HG03103 (cell line): ENCODE measurements at regions not wholly inside any gene's neighbourhood (a gene's known extent, or its start where the extent isn't known, plus 50 kb on each side); places are given as distances from the start of the nearest gene placed in this dataset.

ENCODE experiments used
- ATAC-seq: cut with Tn5 transposase; IDR thresholded peaks from one replicate; pipeline ENCODE4 v1.9.1; 2021; ENCODE audit warnings: low read depth; ENCODE audit not compliant: unreplicated experiment

DNA sequence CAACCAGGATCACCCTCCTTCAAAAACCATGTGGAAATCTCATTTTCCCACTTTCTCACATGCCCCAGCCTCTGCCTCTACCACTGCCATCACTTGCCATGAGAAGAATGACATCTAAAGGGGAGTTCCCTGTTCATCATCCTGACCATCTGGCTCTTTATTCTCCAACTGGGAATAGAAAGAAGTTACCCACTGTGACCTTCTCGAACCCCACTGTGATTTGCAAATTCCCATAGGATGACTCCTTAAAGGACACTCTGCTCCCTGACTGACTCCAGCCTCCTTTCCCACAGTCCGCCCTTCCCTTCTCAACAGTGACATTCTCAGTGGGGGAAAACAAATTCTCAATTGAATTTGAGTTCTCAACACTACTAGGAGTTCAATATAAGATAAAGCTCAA is 440.5 kb downstream of the NR2F2 start:
- ATAC-seq = no peak

DNA sequence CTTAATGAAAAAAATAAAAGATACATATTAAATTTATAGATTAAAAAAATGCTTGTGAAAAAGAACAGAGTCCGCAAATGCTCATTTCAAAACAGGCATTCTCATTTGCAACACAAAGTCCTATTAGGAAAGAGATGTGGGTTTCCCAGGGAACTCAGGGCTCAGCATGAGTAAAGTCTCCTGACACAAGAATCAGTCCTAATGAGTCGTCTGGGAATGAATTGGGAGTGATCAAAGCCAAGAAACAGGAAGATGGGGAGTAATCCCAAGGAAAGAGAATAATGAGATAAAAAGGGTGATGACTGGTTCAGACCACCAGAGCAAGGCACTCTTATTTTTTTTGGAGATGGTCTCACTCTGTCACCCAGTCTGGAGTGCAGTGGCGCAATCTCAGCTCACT is 443.7 kb downstream of the NR2F2 start:
- no peak for ATAC-seq

DNA sequence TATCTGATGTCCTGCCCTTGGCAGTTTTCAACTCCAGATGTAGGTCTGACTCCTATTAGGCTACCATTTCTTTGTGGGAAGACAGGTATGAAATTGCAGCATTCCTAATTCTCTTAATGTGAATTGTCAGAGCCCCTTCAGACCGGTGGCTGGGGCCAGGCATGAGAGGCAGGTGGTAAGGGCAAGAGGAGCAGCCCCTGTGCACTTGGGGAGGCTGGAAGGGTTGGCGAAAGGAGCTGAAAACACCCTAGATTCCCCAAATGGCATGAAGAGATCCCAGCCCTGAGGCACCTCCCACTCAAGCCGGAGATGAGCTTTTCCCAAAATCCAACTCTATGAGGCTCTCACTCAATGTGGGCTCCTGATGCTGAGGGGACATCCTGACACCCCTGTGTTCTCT is 453.2 kb downstream of the NR2F2 start:
- no peak for ATAC-seq

DNA sequence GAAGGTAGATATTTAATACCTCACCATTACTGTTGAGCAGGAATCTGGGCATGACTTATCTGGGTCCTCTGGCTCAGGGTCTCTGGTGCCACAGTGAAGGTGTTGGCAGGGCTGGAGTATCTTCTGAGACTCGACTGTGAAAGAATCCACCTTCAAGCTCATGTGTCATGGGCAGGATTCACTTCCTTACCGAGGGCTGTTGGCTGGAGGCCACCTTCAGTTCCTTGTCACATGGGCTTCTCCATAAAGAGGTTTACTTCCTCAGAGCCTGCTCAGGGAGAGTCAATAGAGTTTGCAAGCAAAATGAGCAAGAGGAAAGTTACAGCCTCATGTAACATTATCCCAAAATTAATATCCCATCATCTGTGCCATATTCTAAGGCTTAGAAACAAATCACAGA is 459.5 kb downstream of the NR2F2 start:
- ATAC-seq = no peak

DNA sequence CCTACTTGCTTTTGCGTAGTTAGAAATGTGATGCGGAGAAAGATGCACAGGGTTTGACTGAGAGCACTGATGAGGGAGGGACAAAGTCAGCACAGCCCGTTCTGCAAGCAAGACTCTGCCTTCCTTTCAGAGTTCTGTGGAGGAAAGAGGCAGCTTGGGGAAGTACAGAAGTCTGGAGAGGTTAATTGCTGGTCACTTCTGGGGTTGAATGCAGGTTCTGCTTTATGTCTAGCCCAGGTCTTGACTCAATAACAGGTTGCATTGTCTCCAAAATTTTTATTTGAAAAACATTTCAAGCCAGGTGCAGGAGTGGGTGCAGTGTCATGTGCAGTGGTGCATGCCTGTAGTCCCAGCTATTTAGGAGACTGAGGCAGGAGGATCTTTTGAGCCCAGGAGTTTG is 461.7 kb downstream of the NR2F2 start:
- ATAC-seq = no peak

DNA sequence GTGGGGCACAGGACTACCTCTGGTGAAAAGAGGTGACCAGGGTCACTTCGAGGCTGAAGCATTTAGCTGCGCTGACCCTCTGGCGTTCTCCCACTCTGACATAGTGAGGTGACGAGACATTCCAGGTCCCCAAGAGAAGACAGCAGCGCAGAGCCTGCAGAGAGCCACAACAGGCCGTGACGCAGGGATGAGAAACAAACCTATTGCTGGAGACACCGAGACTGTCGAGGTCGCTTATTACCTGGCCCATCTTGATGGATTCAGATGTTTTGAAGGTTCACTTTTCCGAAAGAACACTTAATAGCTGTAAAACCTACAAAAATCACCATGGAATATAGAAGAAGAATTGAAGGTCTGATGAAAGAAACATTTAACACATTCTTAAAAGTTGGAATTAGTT is 466.3 kb downstream of the NR2F2 start:
- ATAC-seq = no peak

DNA sequence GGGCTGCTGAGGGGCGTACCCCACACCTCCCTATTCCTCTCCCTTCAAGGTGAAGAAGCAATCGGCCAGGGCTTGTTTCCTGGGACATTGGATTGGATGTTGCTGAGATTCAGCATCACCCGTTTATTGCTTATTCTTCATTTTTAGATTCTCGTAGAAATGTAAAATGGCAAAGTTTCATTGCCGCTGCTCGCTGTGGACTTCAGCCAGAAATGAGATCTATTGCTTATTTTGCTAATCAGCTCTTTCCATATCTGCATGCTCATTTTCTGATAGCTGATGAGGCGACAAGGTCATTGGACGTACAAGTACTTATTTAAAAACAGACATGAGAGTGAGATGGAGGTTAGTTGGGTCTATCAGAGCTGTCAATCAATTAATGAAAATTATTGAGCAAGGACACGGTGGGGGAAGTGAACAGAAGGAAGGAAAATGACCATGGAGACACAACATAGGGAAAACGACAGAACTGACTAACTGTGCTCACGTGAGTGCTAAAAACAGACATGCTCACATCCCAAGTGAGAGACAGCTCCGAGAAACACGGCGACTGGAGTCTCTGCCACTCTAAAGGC is 471.2 kb downstream of the NR2F2 start:
- ATAC-seq = no peak

DNA sequence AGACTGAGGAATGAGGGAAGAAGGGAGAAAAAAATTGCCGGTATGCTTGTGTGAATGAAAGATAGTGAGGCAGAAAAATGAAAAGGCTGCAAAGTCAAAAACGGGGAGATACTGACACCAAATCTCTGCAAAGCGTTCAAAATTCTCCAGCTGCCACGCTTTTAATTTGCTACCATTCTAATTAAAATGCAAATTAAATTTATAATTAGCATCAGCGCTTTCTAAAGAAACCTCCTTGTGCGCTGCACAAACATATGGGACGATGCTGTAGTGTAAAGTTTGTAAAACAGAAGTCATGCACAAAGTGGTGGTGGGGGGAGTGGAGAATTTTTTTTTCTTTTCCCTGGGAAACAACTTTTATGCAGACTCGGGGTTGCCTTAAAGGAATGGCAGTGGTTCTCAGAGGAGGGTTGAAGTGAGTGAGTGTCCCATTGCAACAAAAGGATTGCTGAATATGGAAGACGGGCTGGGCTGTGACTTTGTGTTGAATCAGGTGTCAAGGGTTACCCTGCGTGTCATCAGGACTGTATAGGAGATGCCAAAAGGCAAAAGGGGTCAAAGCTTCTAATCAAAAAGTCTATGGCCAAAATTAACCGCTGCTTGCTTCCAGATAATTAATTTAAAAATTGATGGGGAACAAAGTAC is 472.2 kb downstream of the NR2F2 start:
- no peak for ATAC-seq

DNA sequence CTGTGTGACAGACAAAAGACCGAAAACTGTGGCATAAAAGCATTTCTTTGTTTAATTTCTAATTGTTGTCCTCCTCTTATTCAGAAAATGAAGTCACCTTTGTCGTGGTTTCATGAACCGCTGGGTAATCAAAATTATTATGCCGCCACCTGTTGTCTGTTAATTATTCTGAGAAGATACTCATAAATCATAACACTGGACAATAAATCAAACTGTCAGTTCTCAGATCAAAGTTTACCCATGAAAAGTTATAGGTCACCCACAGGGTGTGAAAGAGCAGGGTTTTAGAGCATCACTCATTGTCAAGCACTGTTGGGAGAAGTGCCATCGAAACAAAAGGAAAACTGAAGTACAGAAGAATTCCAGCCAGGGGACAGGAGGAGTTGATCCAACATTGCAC is 474.3 kb downstream of the NR2F2 start:
- ATAC-seq = no peak

DNA sequence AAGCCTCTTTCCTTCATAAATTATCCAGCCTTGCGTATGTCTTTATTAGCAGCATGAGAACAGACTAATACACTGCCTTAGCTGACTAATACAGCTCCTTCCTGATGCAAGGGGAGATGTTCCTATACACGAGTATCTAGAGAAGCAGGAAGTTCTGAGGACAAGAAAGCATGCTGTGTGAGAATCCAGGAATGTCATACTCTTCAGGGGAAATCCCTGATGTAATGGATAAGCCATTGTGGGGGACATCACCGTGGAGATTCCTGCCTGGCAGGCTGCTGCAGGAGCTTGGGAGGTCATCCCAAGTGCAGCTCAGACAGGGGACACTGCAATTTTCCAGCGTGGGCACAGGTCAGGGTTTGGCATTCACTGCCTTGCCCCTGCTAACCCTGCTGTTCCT is 476.9 kb downstream of the NR2F2 start:
- no peak for ATAC-seq

DNA sequence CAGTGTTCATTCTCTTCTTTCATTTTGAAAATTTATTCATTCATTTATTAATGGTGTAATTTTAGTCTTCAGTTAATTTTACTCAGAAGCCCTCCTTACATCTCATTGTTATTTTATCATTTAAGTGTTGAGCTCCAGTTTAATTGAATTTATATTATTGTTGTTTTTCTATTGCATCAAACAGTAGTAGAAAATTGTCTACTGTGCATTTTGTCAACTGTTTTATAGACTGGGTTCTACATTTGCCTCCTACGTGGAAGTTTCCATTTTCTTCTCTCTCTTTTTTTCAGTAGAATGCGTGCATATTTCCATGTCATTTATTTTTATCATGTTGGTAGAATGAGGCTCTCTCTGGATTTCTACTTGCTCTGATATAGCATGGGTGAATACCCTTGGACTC is 487.4 kb downstream of the NR2F2 start:
- no peak for ATAC-seq

DNA sequence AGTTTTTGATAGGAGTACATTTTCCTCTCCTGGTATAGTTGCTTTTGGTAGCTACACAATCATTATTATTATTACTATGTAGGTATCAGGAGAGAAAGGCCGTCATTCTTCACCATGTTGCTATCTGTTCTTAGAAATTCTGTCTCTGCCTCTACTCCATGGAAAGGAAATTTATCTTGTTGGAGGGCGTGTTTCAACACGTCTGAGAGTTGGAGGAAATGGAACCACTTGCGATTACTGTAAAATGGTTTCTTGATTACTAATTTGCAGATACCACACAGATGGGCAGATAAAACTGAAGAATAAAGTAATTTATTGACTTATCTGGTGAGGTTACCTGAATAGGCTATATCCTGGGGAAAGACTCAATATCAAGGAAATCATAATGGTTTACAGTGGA is 488.4 kb downstream of the NR2F2 start:
- no peak for ATAC-seq

DNA sequence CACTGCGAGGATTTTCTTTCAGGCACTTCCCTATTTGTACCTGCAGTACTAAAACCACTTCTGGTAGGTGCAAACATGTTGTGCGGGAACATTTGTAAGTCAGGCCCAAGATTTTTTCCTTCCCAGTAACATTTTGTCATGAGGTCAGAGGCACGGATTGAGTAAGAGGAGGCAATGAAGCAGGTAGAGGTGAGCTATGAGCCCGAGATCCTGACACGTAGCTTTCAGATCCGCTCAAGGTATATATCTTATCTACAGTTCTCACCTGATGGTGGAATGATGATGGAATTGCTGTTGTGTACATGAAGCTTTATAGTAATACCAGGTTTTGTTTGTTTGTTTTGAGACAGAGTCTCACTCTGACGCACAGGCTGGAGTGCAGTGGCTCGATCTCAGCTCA is 497.5 kb downstream of the NR2F2 start:
- no peak for ATAC-seq

DNA sequence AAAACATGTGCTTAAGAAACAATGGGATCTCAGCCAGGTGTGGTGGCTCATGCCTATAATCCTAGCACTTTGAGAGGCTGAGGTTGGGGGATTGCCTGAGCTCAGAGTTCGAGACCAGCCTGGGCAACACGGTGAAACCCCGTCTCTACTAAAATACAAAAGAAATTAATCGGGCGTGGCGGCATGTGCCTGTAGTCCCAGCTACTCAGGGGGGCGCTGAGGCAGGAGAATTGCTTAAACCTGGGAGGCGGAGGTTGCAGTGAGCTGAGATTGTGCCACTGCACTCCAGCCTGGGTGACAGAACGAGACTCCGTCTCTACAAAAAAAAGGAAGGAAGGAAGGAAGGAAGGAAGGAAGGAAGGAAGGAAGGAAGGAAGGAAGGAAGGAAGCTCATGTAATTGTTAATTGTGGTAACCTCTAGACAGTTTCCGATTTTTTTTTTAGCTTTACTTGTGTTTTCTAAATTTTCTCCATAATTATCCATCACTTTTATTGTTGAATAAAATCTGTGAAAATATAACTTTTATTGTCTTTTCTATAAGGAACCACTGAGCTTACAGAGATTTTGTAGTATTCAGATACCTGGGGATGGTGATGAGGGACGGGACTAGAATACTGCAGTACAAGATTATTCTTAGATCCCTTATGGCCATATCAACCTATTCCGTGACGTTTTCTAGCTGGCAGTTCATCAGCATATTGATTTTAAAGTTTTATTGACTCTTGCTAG is 506.9 kb downstream of the NR2F2 start:
- ATAC-seq = no peak

DNA sequence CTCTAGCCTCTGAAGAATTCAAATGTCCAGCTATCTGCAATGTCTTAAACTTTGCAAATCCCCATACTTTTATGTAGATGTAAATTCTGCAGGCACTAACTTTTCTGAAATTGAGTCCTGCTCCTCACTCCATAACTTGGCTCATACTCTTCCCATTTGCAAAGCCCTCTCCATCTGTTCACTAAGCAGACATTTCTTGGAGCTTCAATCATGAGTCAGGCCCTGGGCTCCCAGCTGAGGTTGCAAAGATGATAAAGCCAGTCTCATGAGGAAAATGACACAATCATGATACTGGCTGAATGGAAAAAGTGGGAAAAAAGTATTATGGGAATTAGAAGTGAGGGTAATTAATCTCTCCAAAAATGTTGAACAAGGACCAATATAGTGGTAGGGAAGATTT is 507.6 kb downstream of the NR2F2 start:
- ATAC-seq = no peak

DNA sequence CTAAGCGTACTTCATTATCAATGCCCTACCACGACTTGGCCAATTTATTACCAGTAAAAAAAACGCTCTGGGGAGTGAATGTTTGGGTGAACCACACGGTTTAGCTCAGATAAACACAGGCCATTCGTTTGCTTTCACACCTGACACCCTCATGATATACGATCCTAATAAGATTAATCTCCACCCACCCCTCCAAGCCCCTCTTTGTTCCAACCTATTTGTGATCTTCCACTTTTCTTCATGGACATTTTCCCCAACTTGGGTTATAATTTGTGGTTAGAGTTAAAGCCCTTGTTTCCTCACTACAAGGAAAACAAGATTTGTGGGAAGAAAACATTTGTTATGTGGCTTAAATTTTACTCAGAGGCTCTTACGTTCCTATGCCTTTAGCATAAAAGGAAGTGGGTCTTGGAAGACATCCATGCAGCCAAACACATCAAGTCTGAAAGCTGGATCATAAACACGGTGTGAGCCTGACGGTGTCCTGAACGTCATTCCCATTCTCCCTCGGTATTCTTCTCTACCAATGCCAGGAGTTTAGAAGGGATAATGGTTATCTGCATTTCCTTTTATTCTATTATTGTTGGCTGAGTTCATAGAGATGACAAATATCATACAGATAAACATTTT is 518.9 kb downstream of the NR2F2 start:
- ATAC-seq = no peak

DNA sequence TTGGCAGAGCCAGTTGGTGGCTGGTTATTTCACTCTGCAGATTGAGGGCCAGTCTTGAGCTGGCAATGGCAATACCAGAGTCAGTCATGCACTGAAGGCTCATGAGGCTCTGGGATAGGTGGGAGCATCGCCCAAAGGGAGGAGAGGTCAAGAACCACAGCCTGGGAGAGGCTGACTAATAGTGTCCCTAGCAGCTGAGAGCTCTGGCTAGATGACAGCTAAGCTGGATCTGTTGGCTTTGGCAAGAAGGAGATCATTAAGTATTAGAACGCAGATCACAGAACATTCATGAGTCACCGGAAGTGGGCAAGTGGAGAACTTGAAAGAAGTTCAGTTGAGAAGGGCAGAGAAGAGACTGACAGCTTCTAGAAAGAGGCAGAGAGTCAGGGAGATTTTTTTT is 521.1 kb downstream of the NR2F2 start:
- ATAC-seq = no peak

DNA sequence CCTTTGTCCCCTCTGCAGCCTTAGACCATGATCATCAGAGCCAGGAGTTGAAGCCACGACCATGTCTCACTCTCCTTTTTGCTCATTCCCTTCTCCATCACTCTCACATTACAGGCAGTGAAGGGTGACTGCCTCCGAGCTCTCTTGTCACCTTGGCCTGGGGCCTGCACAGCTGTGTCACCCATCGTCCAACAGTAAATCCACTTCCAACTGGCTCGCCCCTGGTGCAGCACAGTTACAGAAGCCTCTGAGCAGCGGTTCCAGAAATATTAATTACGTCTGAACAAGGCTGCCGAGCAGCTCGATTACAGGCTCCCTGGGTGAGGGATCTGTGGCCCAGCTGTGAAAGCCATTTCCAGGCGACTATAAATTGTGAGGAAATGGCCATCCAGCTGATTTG is 528.2 kb downstream of the NR2F2 start:
- no peak for ATAC-seq

DNA sequence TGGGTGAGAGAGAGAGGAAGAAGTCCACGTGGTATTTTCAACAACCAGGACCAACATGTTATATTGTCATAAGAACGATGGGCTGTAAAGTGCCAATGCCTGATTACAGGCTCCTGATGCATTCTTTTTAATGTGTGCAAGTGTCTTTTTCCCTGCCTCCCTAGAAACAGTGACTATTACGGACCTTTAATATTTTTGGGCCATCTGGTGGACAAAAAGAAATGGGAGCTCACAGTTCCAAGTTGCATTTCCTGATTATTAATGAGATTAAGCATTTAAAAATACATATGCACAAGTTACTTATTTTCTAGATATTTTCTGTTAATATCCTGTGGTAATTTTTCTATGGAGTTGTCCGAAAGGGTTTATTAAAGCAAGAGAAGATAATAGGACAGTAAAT is 530.2 kb downstream of the NR2F2 start:
- no peak for ATAC-seq

DNA sequence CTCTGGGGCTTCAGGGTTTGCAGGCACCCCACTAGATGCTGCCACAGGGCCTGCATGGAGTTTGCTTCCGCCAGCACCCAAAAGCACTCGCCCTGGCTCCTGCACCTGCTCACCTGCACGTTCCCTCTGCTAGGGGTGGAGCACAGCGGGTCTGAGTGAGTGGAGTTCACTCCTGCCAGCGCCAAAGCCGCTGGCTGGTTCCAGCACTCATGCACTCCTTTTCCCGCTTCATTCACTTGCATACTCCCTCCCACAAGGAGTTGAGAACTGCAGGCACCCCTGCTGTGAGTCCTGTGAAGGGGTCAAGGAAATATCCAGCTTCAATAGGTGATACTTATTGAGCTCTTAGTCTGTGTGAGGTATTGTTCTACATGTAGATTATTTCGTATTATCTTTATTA is 537.5 kb downstream of the NR2F2 start:
- ATAC-seq = no peak

DNA sequence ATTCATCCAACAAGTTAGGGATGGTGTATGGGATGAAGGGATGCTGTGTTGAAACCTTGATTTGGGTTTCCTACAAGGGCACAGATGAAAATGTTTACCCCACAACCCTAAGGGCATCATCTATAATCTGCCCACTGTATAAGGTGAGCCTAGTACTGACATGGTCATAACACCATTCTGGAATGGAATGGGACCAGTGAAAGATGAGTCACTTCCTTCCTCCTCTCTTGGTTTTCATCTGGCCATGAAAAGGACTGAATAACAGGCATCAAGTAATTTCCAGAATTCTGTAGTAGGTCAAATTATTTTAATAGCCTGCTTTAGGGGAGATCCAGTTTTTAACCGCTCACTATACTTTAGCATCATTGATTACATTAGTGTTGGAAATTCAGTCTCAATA is 538.6 kb downstream of the NR2F2 start:
- no peak for ATAC-seq

DNA sequence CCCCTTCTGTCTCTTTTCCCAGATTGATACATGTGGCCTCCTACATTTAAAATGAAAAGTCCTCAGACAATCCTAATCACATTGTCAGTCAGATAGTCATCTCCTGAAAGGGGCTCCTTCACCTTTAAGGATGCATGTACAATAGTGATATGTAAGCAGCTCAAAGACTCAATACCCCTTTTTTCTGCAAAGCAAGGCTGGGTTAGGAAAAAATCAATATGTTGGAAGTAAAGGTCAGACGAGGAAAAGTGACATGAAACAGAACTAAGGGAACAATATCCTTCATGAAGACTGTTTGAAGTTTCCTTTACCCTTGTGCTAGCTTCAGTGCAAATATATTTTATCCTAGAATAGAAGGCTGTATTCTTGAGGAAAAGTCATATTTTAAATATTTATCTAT is 539.3 kb downstream of the NR2F2 start:
- ATAC-seq = no peak
